K562 (cell line): ENCODE measurements at regions not wholly inside any gene's neighbourhood (a gene's known extent, or its start where the extent isn't known, plus 50 kb on each side); places are given as distances from the start of the nearest gene placed in this dataset.

Experiments used
- ASH1L ChIP-seq: fragments of 450-650 bp; IDR thresholded peaks from 2 replicates; pipeline ENCODE4 v1.6.1; 2018; ENCODE audit warnings: borderline replicate concordance, mild to moderate bottlenecking, low read depth; ENCODE audit not compliant: partially characterized antibody
- ATF7 ChIP-seq: fragments of 450-650 bp; IDR thresholded peaks from 2 replicates; pipeline ENCODE4 v1.7.1; 2014; ENCODE audit warnings: mild to moderate bottlenecking, moderate library complexity
- ETS2 ChIP-seq: IDR thresholded peaks from 2 replicates; pipeline ENCODE4 v1.6.1; 2016; ENCODE audit warnings: borderline replicate concordance, missing genetic modification characterization, mild to moderate bottlenecking, moderate library complexity, missing compliant biosample characterization; ENCODE audit not compliant: poor library complexity, severe bottlenecking
- GTF2F1 ChIP-seq: IDR thresholded peaks from 2 replicates; pipeline ENCODE4 v1.6.1; 2011; ENCODE audit warnings: low read depth, low read length, improper control_type of control experiment
- HDAC3 ChIP-seq: fragments of 450-650 bp; IDR thresholded peaks from 2 replicates; pipeline ENCODE4 v1.6.1; 2018; ENCODE audit warnings: borderline replicate concordance, mild to moderate bottlenecking, moderate library complexity; ENCODE audit not compliant: partially characterized antibody
- HIVEP1 ChIP-seq: fragments of 250-450 bp; sonication (Bioruptor Pico); IDR thresholded peaks from 2 replicates; pipeline ENCODE4 v1.4.0; 2020; ENCODE audit warnings: mild to moderate bottlenecking
- IRF2 ChIP-seq: sonication (generic); formaldehyde crosslinking; IDR thresholded peaks from 2 replicates; pipeline ENCODE4 v1.8.1; 2022; ENCODE audit warnings: mild to moderate bottlenecking, missing genetic modification reagents
- MAFK ChIP-seq: IDR thresholded peaks from 2 replicates; pipeline ENCODE4 v1.6.1; 2011; ENCODE audit warnings: low read length, improper control_type of control experiment
- NCOA6 ChIP-seq: fragments of 450-650 bp; IDR thresholded peaks from 2 replicates; pipeline ENCODE4 v1.6.1; 2017; ENCODE audit warnings: mild to moderate bottlenecking
- NONO ChIP-seq, 2 experiments: fragments of 200-400 bp in 1 of 2; fragments of 450-650 bp in 1 of 2; formaldehyde crosslinking in 1 of 2; IDR thresholded peaks; 2 replicates each; pipeline ENCODE4 v1.6.1; 2017; ENCODE audit warnings: low read depth in 2 of 2, mild to moderate bottlenecking in 2 of 2, moderate library complexity in 2 of 2, low read length in 1 of 2
- RBM34 ChIP-seq: fragments of 200-400 bp; formaldehyde crosslinking; IDR thresholded peaks from 2 replicates; pipeline ENCODE4 v1.6.1; 2018; ENCODE audit warnings: low read length, borderline replicate concordance; ENCODE audit not compliant: insufficient read depth
- SREBF2 ChIP-seq: sonication (generic); formaldehyde crosslinking; IDR thresholded peaks from 2 replicates; pipeline ENCODE4 v1.4.0; 2020; ENCODE audit warnings: mild to moderate bottlenecking, missing genetic modification reagents
- TGIF2 ChIP-seq: sonication (generic); formaldehyde crosslinking; IDR thresholded peaks from 2 replicates; pipeline ENCODE4 v1.8.1; 2022; ENCODE audit warnings: mild to moderate bottlenecking, missing genetic modification reagents, moderate library complexity
- ZBTB1 ChIP-seq: sonication (generic); formaldehyde crosslinking; IDR thresholded peaks from 2 replicates; pipeline ENCODE4 v1.8.1; 2023; ENCODE audit warnings: missing genetic modification reagents, low read depth, mild to moderate bottlenecking, borderline replicate concordance
- ZFP1 ChIP-seq: fragments of 450-650 bp; formaldehyde crosslinking; IDR thresholded peaks from 2 replicates; pipeline ENCODE4 v1.4.0; 2020; ENCODE audit warnings: mild to moderate bottlenecking, mixed read lengths
- ZFP30 ChIP-seq: fragments of 250-450 bp; sonication (Bioruptor Pico); IDR thresholded peaks from 2 replicates; pipeline ENCODE4 v1.8.0; 2022; ENCODE audit warnings: moderate library complexity, mild to moderate bottlenecking, inconsistent platforms, borderline replicate concordance
- ZFPM2 ChIP-seq: fragments of 250-450 bp; sonication (Bioruptor Pico); IDR thresholded peaks from 2 replicates; pipeline ENCODE4 v1.5.1; 2022; ENCODE audit warnings: mild to moderate bottlenecking
- ZKSCAN8 ChIP-seq: fragments of 200-800 bp; sonication (Bioruptor generic); IDR thresholded peaks from 2 replicates; pipeline ENCODE4 v1.6.1; 2016; ENCODE audit warnings: missing genetic modification characterization, missing compliant biosample characterization
- ZNF140 ChIP-seq: fragments of 250-450 bp; sonication (Bioruptor Pico); IDR thresholded peaks from 2 replicates; pipeline ENCODE4 v1.8.0; 2021; ENCODE audit warnings: moderate library complexity, mild to moderate bottlenecking, inconsistent platforms
- ZNF23 ChIP-seq: fragments of 250-450 bp; sonication (Bioruptor Pico); IDR thresholded peaks from 2 replicates; pipeline ENCODE4 v1.4.0; 2020; ENCODE audit warnings: mild to moderate bottlenecking
- ZNF354B ChIP-seq: fragments of 250-450 bp; sonication (Bioruptor Pico); IDR thresholded peaks from 2 replicates; pipeline ENCODE4 v1.4.0; 2020
- ZNF644 ChIP-seq: fragments of 200-800 bp; sonication (Bioruptor generic); IDR thresholded peaks from 2 replicates; pipeline ENCODE4 v1.6.1; 2016; ENCODE audit warnings: low read depth, missing genetic modification characterization, missing compliant biosample characterization
- TF ChIP-seq, protein P1 (sequence below): fragments of 450-650 bp; formaldehyde crosslinking; IDR thresholded peaks from 2 replicates; pipeline ENCODE4 v1.4.0; 2020; ENCODE audit warnings: mild to moderate bottlenecking, moderate library complexity
- TF ChIP-seq, protein P2 (sequence below): fragments of 250-450 bp; sonication (Bioruptor Pico); IDR thresholded peaks from 2 replicates; pipeline ENCODE4 v1.9.0; 2021; ENCODE audit warnings: mild to moderate bottlenecking
- TF ChIP-seq, protein P3 (sequence below): sonication (generic); formaldehyde crosslinking; IDR thresholded peaks from 2 replicates; pipeline ENCODE4 v1.8.1; 2023; ENCODE audit warnings: missing genetic modification reagents, mild to moderate bottlenecking, borderline replicate concordance

- TF ChIP-seq ZNF23 (CRISPR knock-in tag) (no peak), ZKSCAN8 (no peak), ZFP1 (no peak), ZBTB1 (CRISPR knock-in tag) (no peak), ETS2 (tag) (no peak), RBM34 (no peak), TGIF2 (CRISPR knock-in tag) (no peak), ZNF140 (no peak), IRF2 (CRISPR knock-in tag) (no peak), SREBF2 (CRISPR knock-in tag) (no peak), NONO (IDR thresholded peaks at IDR 0.05; ENCODE audit: low read depth in 2 of 2, low read length in 1 of 2) (no peak), ZFP30 (CRISPR knock-in tag) (no peak), ATF7 (peak; percentile 60), ASH1L (no peak), HIVEP1 (CRISPR knock-in tag) (no peak), ZFPM2 (no peak), ZNF354B (CRISPR knock-in tag) (no peak), MAFK (no peak), NCOA6 (no peak), GTF2F1 (no peak), ZNF644 (tag) (no peak), HDAC3 (no peak)
- TF ChIP-seq, protein P1, sequence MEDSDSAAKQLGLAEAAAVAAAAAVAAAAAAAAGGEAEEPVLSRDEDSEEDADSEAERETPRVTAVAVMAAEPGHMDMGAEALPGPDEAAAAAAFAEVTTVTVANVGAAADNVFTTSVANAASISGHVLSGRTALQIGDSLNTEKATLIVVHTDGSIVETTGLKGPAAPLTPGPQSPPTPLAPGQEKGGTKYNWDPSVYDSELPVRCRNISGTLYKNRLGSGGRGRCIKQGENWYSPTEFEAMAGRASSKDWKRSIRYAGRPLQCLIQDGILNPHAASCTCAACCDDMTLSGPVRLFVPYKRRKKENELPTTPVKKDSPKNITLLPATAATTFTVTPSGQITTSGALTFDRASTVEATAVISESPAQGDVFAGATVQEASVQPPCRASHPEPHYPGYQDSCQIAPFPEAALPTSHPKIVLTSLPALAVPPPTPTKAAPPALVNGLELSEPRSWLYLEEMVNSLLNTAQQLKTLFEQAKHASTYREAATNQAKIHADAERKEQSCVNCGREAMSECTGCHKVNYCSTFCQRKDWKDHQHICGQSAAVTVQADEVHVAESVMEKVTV (CRISPR knock-in tag), result no peak
- TF ChIP-seq, protein P2, sequence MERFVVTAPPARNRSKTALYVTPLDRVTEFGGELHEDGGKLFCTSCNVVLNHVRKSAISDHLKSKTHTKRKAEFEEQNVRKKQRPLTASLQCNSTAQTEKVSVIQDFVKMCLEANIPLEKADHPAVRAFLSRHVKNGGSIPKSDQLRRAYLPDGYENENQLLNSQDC (CRISPR knock-in tag), result no peak
- TF ChIP-seq, protein P3, sequence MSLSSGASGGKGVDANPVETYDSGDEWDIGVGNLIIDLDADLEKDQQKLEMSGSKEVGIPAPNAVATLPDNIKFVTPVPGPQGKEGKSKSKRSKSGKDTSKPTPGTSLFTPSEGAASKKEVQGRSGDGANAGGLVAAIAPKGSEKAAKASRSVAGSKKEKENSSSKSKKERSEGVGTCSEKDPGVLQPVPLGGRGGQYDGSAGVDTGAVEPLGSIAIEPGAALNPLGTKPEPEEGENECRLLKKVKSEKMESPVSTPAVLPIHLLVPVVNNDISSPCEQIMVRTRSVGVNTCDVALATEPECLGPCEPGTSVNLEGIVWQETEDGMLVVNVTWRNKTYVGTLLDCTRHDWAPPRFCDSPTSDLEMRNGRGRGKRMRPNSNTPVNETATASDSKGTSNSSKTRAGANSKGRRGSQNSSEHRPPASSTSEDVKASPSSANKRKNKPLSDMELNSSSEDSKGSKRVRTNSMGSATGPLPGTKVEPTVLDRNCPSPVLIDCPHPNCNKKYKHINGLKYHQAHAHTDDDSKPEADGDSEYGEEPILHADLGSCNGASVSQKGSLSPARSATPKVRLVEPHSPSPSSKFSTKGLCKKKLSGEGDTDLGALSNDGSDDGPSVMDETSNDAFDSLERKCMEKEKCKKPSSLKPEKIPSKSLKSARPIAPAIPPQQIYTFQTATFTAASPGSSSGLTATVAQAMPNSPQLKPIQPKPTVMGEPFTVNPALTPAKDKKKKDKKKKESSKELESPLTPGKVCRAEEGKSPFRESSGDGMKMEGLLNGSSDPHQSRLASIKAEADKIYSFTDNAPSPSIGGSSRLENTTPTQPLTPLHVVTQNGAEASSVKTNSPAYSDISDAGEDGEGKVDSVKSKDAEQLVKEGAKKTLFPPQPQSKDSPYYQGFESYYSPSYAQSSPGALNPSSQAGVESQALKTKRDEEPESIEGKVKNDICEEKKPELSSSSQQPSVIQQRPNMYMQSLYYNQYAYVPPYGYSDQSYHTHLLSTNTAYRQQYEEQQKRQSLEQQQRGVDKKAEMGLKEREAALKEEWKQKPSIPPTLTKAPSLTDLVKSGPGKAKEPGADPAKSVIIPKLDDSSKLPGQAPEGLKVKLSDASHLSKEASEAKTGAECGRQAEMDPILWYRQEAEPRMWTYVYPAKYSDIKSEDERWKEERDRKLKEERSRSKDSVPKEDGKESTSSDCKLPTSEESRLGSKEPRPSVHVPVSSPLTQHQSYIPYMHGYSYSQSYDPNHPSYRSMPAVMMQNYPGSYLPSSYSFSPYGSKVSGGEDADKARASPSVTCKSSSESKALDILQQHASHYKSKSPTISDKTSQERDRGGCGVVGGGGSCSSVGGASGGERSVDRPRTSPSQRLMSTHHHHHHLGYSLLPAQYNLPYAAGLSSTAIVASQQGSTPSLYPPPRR (CRISPR knock-in tag), result no peak
Observed at GRCh38 chr1:168466092-168466713, 77.6 kb downstream of the XCL2 start (continued).
